ENCODE measurements at regions not wholly inside any gene's neighbourhood (a gene's known extent, or its start where the extent isn't known, plus 50 kb on each side); places are given as distances from the start of the nearest gene placed in this dataset.

GRCh38 chr1:213491468-213491867 lies 440.4 kb downstream of the RPS6KC1 start:
- no peak for TF ChIP-seq POLR2AphosphoS5 (IDR thresholded peaks at IDR 0.05; ENCODE audit: low read depth, low read length)
- no peak for TF ChIP-seq REST (IDR thresholded peaks at IDR 0.05; ENCODE audit: insufficient read depth in 1 of 2, low read depth in 2 of 2, low read length in 2 of 2)
